ENCODE measurements at regions not wholly inside any gene's neighbourhood (a gene's known extent, or its start where the extent isn't known, plus 50 kb on each side); places are given as distances from the start of the nearest gene placed in this dataset.

DNA sequence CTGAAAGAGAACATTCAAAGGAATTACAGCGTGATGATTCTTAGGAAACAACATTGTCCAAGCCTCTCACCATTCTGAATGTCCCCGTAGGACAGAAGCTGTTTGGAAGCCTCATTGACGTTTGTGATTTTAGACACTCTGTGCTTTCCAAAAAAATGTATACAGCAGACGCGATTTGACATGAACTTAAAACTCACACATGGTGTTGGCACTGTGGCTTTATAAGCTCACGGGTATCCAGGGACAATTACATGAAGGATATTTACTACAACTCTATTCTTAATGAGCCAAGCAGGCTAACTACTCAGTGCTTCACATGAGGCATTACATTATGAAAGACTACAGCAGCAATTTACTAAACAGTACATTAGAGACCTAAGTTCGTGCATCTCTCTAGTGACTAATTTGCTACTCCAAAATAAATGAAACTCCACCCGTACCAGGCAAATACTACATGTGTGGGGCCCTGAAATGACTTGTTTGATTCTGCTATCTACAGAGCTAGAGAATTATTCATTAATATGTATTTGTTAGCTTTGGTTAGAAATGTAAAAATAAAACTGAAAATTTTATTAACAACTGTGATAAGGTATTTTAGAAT is 620.7 kb downstream of the SPRY1 start:
- CTCF ChIA-PET = no interaction called here
- no peak overlapping the region for H3K27ac ChIP-seq (ENCODE audit: low read depth, low read length)
- no peaks in the 10 kb centered on the region for H3K9me3 ChIP-seq (ENCODE audit: low read length)
- Mint-ChIP-seq H3K4me1 (no peaks in the 10 kb centered on the region), H3K9me3 (peaks cover 0 to 6% (median 3%) of the 10 kb centered on the region in 5 donors), H3K36me3 (no peaks in the 10 kb centered on the region), H3K27ac (no peak overlapping the region), H3K4me3 (no peak overlapping the region), H3K27me3 (peaks cover 0 to 1% of the 10 kb centered on the region in 2 donors)
- H3K4me3 ChIP-seq (ENCODE audit: low read length) = no peak overlapping the region
- no peaks in the 10 kb centered on the region for H3K36me3 ChIP-seq (ENCODE audit: insufficient read depth, low read length)
- H3K27me3 ChIP-seq (ENCODE audit: insufficient read depth, low read length, poor library complexity, severe bottlenecking) = no peaks in the 10 kb centered on the region
- POLR2A ChIA-PET = no interaction called here
- DNase-seq = no peak
- H3K4me1 ChIP-seq (ENCODE audit: insufficient read depth, low read length) = no peaks in the 10 kb centered on the region

GRCh38 chr4:124018383-124019317 is 622.1 kb downstream of the SPRY1 start:
- no peak for DNase-seq
- no peak overlapping the region for H3K27ac Mint-ChIP-seq
- no peaks in the 10 kb centered on the region for H3K36me3 Mint-ChIP-seq
- H3K9me3 Mint-ChIP-seq = peaks cover 0 to 4% (median 3%) of the 10 kb centered on the region in 5 donors
- POLR2A ChIA-PET = no interaction called here
- CTCF ChIA-PET = no interaction called here
- H3K4me3 ChIP-seq (ENCODE audit: low read length) = no peak overlapping the region
- H3K4me3 Mint-ChIP-seq = no peak overlapping the region
- H3K9me3 ChIP-seq (ENCODE audit: low read length) = no peaks in the 10 kb centered on the region
- H3K27ac ChIP-seq (ENCODE audit: low read depth, low read length) = no peak overlapping the region
- no peaks in the 10 kb centered on the region for H3K27me3 ChIP-seq (ENCODE audit: insufficient read depth, low read length, poor library complexity, severe bottlenecking)
- H3K4me1 ChIP-seq (ENCODE audit: insufficient read depth, low read length) = no peaks in the 10 kb centered on the region
- H3K36me3 ChIP-seq (ENCODE audit: insufficient read depth, low read length) = no peaks in the 10 kb centered on the region
- no peaks in the 10 kb centered on the region for H3K4me1 Mint-ChIP-seq
- H3K27me3 Mint-ChIP-seq = peaks cover 0 to 1% of the 10 kb centered on the region in 2 donors

DNA sequence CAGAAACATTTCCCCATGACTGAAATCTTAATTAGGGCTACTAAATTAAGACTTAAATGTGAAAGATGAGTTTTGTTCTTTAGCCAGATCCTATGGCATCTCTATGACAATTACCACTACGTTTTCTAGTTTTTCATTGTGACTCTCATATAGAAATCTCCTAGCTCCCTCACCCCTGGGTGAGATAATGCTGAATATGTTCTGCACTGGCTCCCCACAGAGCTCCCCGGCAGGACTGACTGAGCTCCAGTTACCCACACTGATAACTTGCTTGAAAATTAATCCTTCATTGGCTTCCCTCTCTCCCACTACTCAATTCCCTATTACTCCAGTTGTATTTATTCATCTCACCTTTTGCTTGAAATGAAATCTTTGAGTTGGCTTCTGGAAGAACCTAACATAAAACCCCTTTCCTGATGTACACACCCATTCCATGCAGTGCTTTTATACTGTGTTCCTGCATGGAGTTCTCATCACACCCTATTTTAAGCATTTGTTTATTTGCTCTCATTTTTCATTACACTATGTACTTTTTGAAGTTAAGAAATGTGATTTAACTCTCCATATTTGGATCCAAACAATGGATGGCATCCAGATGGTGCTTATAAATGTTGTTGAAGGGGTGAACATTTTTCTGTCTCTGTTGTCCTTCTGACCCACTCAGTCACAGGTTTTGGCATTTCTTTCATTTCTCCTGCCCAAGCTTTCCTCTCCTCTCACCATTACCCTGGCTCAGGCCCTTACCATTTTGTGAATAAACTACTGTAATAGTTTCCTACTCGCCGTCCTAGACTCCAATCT is 623.4 kb downstream of the SPRY1 start:
- Histone ChIP-seq H3K27me3 (ENCODE audit: insufficient read depth, low read length, poor library complexity, severe bottlenecking) (no peaks in the 10 kb centered on the region), H3K4me1 (ENCODE audit: insufficient read depth, low read length) (no peaks in the 10 kb centered on the region), H3K27ac (ENCODE audit: low read depth, low read length) (no peak overlapping the region), H3K36me3 (ENCODE audit: insufficient read depth, low read length) (no peaks in the 10 kb centered on the region), H3K4me3 (ENCODE audit: low read length) (no peak overlapping the region), H3K9me3 (ENCODE audit: low read length) (no peaks in the 10 kb centered on the region)
- CTCF ChIA-PET = no interaction called here
- Mint-ChIP-seq H3K27me3 (peaks cover 0 to 1% of the 10 kb centered on the region in 2 donors), H3K9me3 (peaks cover 0 to 6% (median 1%) of the 10 kb centered on the region in 5 donors), H3K4me1 (no peaks in the 10 kb centered on the region), H3K36me3 (no peaks in the 10 kb centered on the region), H3K4me3 (no peak overlapping the region), H3K27ac (no peak overlapping the region)
- DNase-seq = no peak
- POLR2A ChIA-PET = no interaction called here

- Histone ChIP-seq H3K9me3 (ENCODE audit: low read length) (no peaks in the 10 kb centered on the region), H3K4me1 (ENCODE audit: insufficient read depth, low read length) (no peaks in the 10 kb centered on the region), H3K27ac (ENCODE audit: low read depth, low read length) (no peak overlapping the region), H3K4me3 (ENCODE audit: low read length) (no peak overlapping the region), H3K36me3 (ENCODE audit: insufficient read depth, low read length) (no peaks in the 10 kb centered on the region), H3K27me3 (ENCODE audit: insufficient read depth, low read length, poor library complexity, severe bottlenecking) (no peaks in the 10 kb centered on the region)
- H3K27ac Mint-ChIP-seq = no peak overlapping the region
- H3K4me1 Mint-ChIP-seq = no peaks in the 10 kb centered on the region
- H3K4me3 Mint-ChIP-seq = no peak overlapping the region
- no peaks in the 10 kb centered on the region for H3K36me3 Mint-ChIP-seq
- H3K9me3 Mint-ChIP-seq = peaks cover 0 to 9% (median 2%) of the 10 kb centered on the region in 5 donors
- ChIA-PET POLR2A (no interaction called here), CTCF (no interaction called here)
- H3K27me3 Mint-ChIP-seq = peaks cover 0 to 3% of the 10 kb centered on the region in 2 donors
- DNase-seq = no peak
Observed at GRCh38 chr4:124025000-124025399, 628.4 kb downstream of the SPRY1 start.

- Histone ChIP-seq H3K27ac (ENCODE audit: low read depth, low read length) (no peak overlapping the region), H3K9me3 (ENCODE audit: low read length) (no peaks in the 10 kb centered on the region), H3K4me3 (ENCODE audit: low read length) (no peak overlapping the region), H3K27me3 (ENCODE audit: insufficient read depth, low read length, poor library complexity, severe bottlenecking) (no peaks in the 10 kb centered on the region), H3K36me3 (ENCODE audit: insufficient read depth, low read length) (no peaks in the 10 kb centered on the region), H3K4me1 (ENCODE audit: insufficient read depth, low read length) (no peaks in the 10 kb centered on the region)
- ChIA-PET CTCF (no interaction called here), POLR2A (no interaction called here)
- Mint-ChIP-seq H3K36me3 (no peaks in the 10 kb centered on the region), H3K9me3 (peaks cover 0 to 9% (median 2%) of the 10 kb centered on the region in 5 donors), H3K27me3 (peaks cover 0 to 2% of the 10 kb centered on the region in 2 donors), H3K4me3 (no peak overlapping the region), H3K27ac (no peak overlapping the region), H3K4me1 (no peaks in the 10 kb centered on the region)
- DNase-seq = no peak
Observed at GRCh38 chr4:124025428-124025827, 628.8 kb downstream of the SPRY1 start.

GRCh38 chr4:124028182-124028581 is 631.6 kb downstream of the SPRY1 start:
- Histone ChIP-seq H3K27me3 (ENCODE audit: insufficient read depth, low read length, poor library complexity, severe bottlenecking) (no peaks in the 10 kb centered on the region), H3K4me1 (ENCODE audit: insufficient read depth, low read length) (no peaks in the 10 kb centered on the region), H3K27ac (ENCODE audit: low read depth, low read length) (no peak overlapping the region), H3K9me3 (ENCODE audit: low read length) (no peaks in the 10 kb centered on the region), H3K4me3 (ENCODE audit: low read length) (no peak overlapping the region), H3K36me3 (ENCODE audit: insufficient read depth, low read length) (no peaks in the 10 kb centered on the region)
- H3K36me3 Mint-ChIP-seq = no peaks in the 10 kb centered on the region
- POLR2A ChIA-PET = no interaction called here
- CTCF ChIA-PET = no interaction called here
- no peak for DNase-seq
- no peak overlapping the region for H3K27ac Mint-ChIP-seq
- no peak overlapping the region for H3K4me3 Mint-ChIP-seq
- peaks cover 0 to 5% (median 2%) of the 10 kb centered on the region in 5 donors for H3K9me3 Mint-ChIP-seq
- peaks cover 0 to 2% of the 10 kb centered on the region in 2 donors for H3K27me3 Mint-ChIP-seq
- no peaks in the 10 kb centered on the region for H3K4me1 Mint-ChIP-seq

- Mint-ChIP-seq H3K4me3 (no peak overlapping the region), H3K4me1 (no peaks in the 10 kb centered on the region), H3K9me3 (peaks cover 0 to 2% (median 0%) of the 10 kb centered on the region in 5 donors), H3K27me3 (peaks cover 0 to 2% of the 10 kb centered on the region in 2 donors), H3K36me3 (no peaks in the 10 kb centered on the region), H3K27ac (no peak overlapping the region)
- H3K27me3 ChIP-seq (ENCODE audit: insufficient read depth, low read length, poor library complexity, severe bottlenecking) = no peaks in the 10 kb centered on the region
- no peaks in the 10 kb centered on the region for H3K36me3 ChIP-seq (ENCODE audit: insufficient read depth, low read length)
- H3K4me1 ChIP-seq (ENCODE audit: insufficient read depth, low read length) = no peaks in the 10 kb centered on the region
- H3K4me3 ChIP-seq (ENCODE audit: low read length) = no peak overlapping the region
- ChIA-PET CTCF (no interaction called here), POLR2A (no interaction called here)
- H3K27ac ChIP-seq (ENCODE audit: low read depth, low read length) = no peak overlapping the region
- DNase-seq = no peak
- H3K9me3 ChIP-seq (ENCODE audit: low read length) = no peaks in the 10 kb centered on the region
Observed at GRCh38 chr4:124030147-124030546, 633.6 kb downstream of the SPRY1 start.

GRCh38 chr4:124032035-124032434 is 635.4 kb downstream of the SPRY1 start:
- Mint-ChIP-seq H3K27me3 (peaks cover 0 to 2% of the 10 kb centered on the region in 2 donors), H3K4me3 (no peak overlapping the region), H3K36me3 (no peaks in the 10 kb centered on the region), H3K27ac (no peak overlapping the region), H3K4me1 (no peaks in the 10 kb centered on the region), H3K9me3 (peaks cover 0 to 2% (median 0%) of the 10 kb centered on the region in 5 donors)
- Histone ChIP-seq H3K36me3 (ENCODE audit: insufficient read depth, low read length) (no peaks in the 10 kb centered on the region), H3K27me3 (ENCODE audit: insufficient read depth, low read length, poor library complexity, severe bottlenecking) (no peaks in the 10 kb centered on the region), H3K27ac (ENCODE audit: low read depth, low read length) (no peak overlapping the region), H3K4me3 (ENCODE audit: low read length) (no peak overlapping the region), H3K4me1 (ENCODE audit: insufficient read depth, low read length) (no peaks in the 10 kb centered on the region), H3K9me3 (ENCODE audit: low read length) (no peaks in the 10 kb centered on the region)
- CTCF ChIA-PET = no interaction called here
- POLR2A ChIA-PET = no interaction called here
- DNase-seq = no peak
